PC-9 (cell line): ENCODE measurements at regions not wholly inside any gene's neighbourhood (a gene's known extent, or its start where the extent isn't known, plus 50 kb on each side); places are given as distances from the start of the nearest gene placed in this dataset.

Source experiments
- EZH2 ChIP-seq: fragments of 200-600 bp; sonication (generic); IDR thresholded peaks from 2 replicates; pipeline ENCODE4 v1.8.0; 2017; ENCODE audit warnings: antibody characterized with exemption, low read depth
- TF ChIP-seq, protein P1 (sequence below): fragments of 200-600 bp; sonication (generic); conservative IDR thresholded peaks from 2 replicates; pipeline ENCODE4 v1.6.1; 2017; ENCODE audit warnings: mixed run types, antibody characterized with exemption, mild to moderate bottlenecking, moderate library complexity

DNA sequence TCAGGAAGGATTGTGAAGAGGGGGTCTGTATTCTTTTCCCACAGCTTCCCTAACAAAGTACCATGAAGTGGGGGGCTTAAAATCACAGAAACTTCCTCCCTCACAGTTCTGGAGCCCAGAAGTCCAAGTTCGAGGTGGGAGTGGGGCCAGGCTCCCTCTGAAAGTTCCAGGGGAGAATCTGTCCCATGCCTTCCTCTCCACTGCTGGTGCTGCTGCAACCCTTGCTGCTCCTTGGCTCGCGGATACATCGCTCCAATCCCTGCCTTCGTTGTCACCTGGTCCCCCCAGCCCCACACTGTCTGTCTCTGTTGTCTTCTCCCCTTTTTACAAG is 134.1 kb downstream of the DDX1 start:
- TF ChIP-seq, protein P1, sequence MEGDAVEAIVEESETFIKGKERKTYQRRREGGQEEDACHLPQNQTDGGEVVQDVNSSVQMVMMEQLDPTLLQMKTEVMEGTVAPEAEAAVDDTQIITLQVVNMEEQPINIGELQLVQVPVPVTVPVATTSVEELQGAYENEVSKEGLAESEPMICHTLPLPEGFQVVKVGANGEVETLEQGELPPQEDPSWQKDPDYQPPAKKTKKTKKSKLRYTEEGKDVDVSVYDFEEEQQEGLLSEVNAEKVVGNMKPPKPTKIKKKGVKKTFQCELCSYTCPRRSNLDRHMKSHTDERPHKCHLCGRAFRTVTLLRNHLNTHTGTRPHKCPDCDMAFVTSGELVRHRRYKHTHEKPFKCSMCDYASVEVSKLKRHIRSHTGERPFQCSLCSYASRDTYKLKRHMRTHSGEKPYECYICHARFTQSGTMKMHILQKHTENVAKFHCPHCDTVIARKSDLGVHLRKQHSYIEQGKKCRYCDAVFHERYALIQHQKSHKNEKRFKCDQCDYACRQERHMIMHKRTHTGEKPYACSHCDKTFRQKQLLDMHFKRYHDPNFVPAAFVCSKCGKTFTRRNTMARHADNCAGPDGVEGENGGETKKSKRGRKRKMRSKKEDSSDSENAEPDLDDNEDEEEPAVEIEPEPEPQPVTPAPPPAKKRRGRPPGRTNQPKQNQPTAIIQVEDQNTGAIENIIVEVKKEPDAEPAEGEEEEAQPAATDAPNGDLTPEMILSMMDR = no peak
- TF ChIP-seq EZH2 = no peak
